Keratinocyte (primary cell): ENCODE measurements at regions not wholly inside any gene's neighbourhood (a gene's known extent, or its start where the extent isn't known, plus 50 kb on each side); places are given as distances from the start of the nearest gene placed in this dataset.

Source experiments
- DNase-seq: peaks from one replicate; pipeline ENCODE4 v3.0.0-alpha.2; 2011; ENCODE audit warnings: low read depth, missing footprints, low spot score
- FAIRE-seq: peaks from 2 replicates; lab custom pipeline; 2011; peaks lifted over from hg19 to GRCh38; lab: Jason Lieb, UNC
- H2AFZ ChIP-seq: 2 replicates; pipeline ENCODE4 v1.6.0; 2012; ENCODE audit warnings: low read length, control low read depth, inconsistent platforms; ENCODE audit not compliant: control insufficient read depth
- H3K27ac ChIP-seq: 2 replicates; pipeline ENCODE4 v1.5.1; 2011; ENCODE audit warnings: low read length; ENCODE audit not compliant: control insufficient read depth, insufficient read depth
- H3K27me3 ChIP-seq: 3 replicates; pipeline ENCODE4 v1.6.0; 2011; ENCODE audit warnings: low read length; ENCODE audit not compliant: control insufficient read depth, insufficient read depth; ENCODE audit errors: extremely low read depth
- H3K36me3 ChIP-seq, 2 experiments: 2 replicates in 1 of 2; 3 replicates in 1 of 2; pipeline ENCODE4 v1.5.1; 2011; ENCODE audit warnings: low read length in 2 of 2, mild to moderate bottlenecking in 1 of 2; ENCODE audit not compliant: control insufficient read depth in 2 of 2, insufficient read depth in 2 of 2; ENCODE audit errors: extremely low read depth in 1 of 2
- H3K4me1 ChIP-seq: 3 replicates; pipeline ENCODE4 v1.5.1; 2011; ENCODE audit warnings: low read length; ENCODE audit not compliant: control insufficient read depth, insufficient read depth; ENCODE audit errors: extremely low read depth
- H3K4me2 ChIP-seq: 3 replicates; pipeline ENCODE4 v1.6.0; 2011; ENCODE audit warnings: low read depth, low read length; ENCODE audit not compliant: control insufficient read depth, insufficient read depth; ENCODE audit errors: extremely low read depth
- H3K4me3 ChIP-seq, 3 experiments: fragments of 200-600 bp in 1 of 3; sonication (generic) in 1 of 3; 2 replicates in 2 of 3; 3 replicates in 1 of 3; pipeline ENCODE4 v1.5.1; 2011 to 2016; ENCODE audit warnings: low read length in 3 of 3, mild to moderate bottlenecking in 3 of 3, control low read depth in 2 of 3, inconsistent platforms in 1 of 3, low read depth in 1 of 3, mixed read lengths in 1 of 3, mixed run types in 1 of 3, moderate library complexity in 1 of 3; ENCODE audit not compliant: control insufficient read depth in 2 of 3, insufficient read depth in 2 of 3; ENCODE audit errors: extremely low read depth in 1 of 3
- H3K79me2 ChIP-seq: 2 replicates; pipeline ENCODE4 v1.6.0; 2012; ENCODE audit warnings: low read length; ENCODE audit not compliant: control insufficient read depth, insufficient read depth
- H3K9ac ChIP-seq: 3 replicates; pipeline ENCODE4 v1.6.0; 2011; ENCODE audit warnings: low read length; ENCODE audit not compliant: control insufficient read depth, insufficient read depth; ENCODE audit errors: extremely low read depth
- H3K9me1 ChIP-seq: 3 replicates; pipeline ENCODE4 v1.6.0; 2011; ENCODE audit warnings: low read length; ENCODE audit not compliant: control insufficient read depth, insufficient read depth; ENCODE audit errors: extremely low read depth
- H3K9me3 ChIP-seq: 2 replicates; pipeline ENCODE4 v1.5.1; 2012; ENCODE audit warnings: low read depth, low read length; ENCODE audit not compliant: control insufficient read depth
- H4K20me1 ChIP-seq: 3 replicates; pipeline ENCODE4 v1.6.0; 2011; ENCODE audit warnings: low read length; ENCODE audit not compliant: control insufficient read depth, insufficient read depth; ENCODE audit errors: extremely low read depth
- CTCF ChIP-seq, 3 experiments: IDR thresholded peaks in 1 of 3; conservative IDR thresholded peaks in 1 of 3; optimal IDR thresholded peaks in 1 of 3; 2 replicates in 2 of 3; 3 replicates in 1 of 3; pipeline versions ENCODE3 to v1.5.1; 2011; ENCODE audit warnings: low read length in 3 of 3, mild to moderate bottlenecking in 3 of 3, moderate library complexity in 2 of 3, control low read depth in 1 of 3, inconsistent platforms in 1 of 3; ENCODE audit not compliant: insufficient read depth in 2 of 3; ENCODE audit errors: extremely low read depth in 1 of 3
- EZH2 ChIP-seq: IDR thresholded peaks from one replicate; pipeline ENCODE4 v1.6.1; 2012; ENCODE audit warnings: inconsistent platforms, mild to moderate bottlenecking, low read length, moderate library complexity
- dilution Hi-C: fragments of 300-500 bp; cut with MboI; formaldehyde crosslinking; loops from one replicate; pipeline ENCODE4 v1.7.0; 2020; ENCODE audit warnings: low sequenced_read_pairs; ENCODE audit not compliant: extremely low pct_ligation_motif_present

GRCh38 chr18:61006687-61007224 is 326.5 kb upstream of the CDH20 start:
- no peak overlapping the region for H3K27ac ChIP-seq
- H4K20me1 ChIP-seq = no peaks in the 10 kb centered on the region
- dilution Hi-C loops = no loop called here
- H2AFZ ChIP-seq = no peak overlapping the region
- TF ChIP-seq CTCF (optimal IDR thresholded peaks at IDR 0.05 in 1 of 3, IDR thresholded peaks at IDR 0.05 in 1 of 3, conservative IDR thresholded peaks at IDR 0.05 in 1 of 3; ENCODE audit: extremely low read depth in 1 of 3, insufficient read depth in 2 of 3, low read length in 3 of 3) = no peak
- TF ChIP-seq EZH2 = no peak
- H3K4me2 ChIP-seq = no peak overlapping the region
- no peaks in the 10 kb centered on the region for H3K79me2 ChIP-seq
- no peak overlapping the region for H3K9ac ChIP-seq
- H3K36me3 ChIP-seq = no peaks in the 10 kb centered on the region
- H3K9me1 ChIP-seq = no peaks in the 10 kb centered on the region
- no peaks in the 10 kb centered on the region for H3K4me1 ChIP-seq
- H3K4me3 ChIP-seq = no peak overlapping the region
- H3K27me3 ChIP-seq = no peaks in the 10 kb centered on the region
- DNase-seq (no peak), FAIRE-seq (no peak)
- no peaks in the 10 kb centered on the region for H3K9me3 ChIP-seq

GRCh38 chr18:61019338-61020301 is 313.6 kb upstream of the CDH20 start:
- dilution Hi-C loops = no loop called here
- Histone ChIP-seq H3K9me3 (no peaks in the 10 kb centered on the region), H2AFZ (no peak overlapping the region), H3K4me3 (no peak overlapping the region), H3K27me3 (no peaks in the 10 kb centered on the region), H4K20me1 (no peaks in the 10 kb centered on the region), H3K36me3 (no peaks in the 10 kb centered on the region), H3K9ac (no peak overlapping the region), H3K4me2 (no peak overlapping the region), H3K9me1 (no peaks in the 10 kb centered on the region), H3K27ac (no peak overlapping the region), H3K79me2 (no peaks in the 10 kb centered on the region), H3K4me1 (no peaks in the 10 kb centered on the region)
- no peak for FAIRE-seq
- no peak for TF ChIP-seq EZH2
- no peak for TF ChIP-seq CTCF (optimal IDR thresholded peaks at IDR 0.05 in 1 of 3, IDR thresholded peaks at IDR 0.05 in 1 of 3, conservative IDR thresholded peaks at IDR 0.05 in 1 of 3; ENCODE audit: extremely low read depth in 1 of 3, insufficient read depth in 2 of 3, low read length in 3 of 3)
- no peak for DNase-seq
